ENCODE measurements at regions not wholly inside any gene's neighbourhood (a gene's known extent, or its start where the extent isn't known, plus 50 kb on each side); places are given as distances from the start of the nearest gene placed in this dataset.
"Not testable (repeated sequence)": the region's sequence is repeated elsewhere in the genome, so short reads cannot be mapped to it uniquely, and the experiment has no call there.

DNA sequence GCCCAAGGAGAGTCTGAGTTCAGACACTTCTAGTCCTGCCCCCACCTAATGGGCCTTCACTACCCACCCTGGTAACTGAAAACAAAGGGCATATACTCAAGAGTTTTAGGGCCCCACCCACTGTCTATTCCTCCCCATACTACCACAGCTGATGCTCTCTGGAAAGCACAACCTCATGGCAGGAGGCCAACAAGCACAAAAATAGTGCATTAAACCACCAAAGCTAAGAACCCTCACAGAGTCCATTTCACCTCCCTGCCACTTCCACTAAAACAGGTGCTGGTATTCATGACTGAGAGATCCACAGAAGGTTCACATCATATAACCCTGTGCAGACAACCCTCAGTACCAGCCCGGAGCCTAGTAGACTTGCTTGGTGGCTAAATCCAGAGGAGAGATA lies 132.1 kb upstream of the ADGRB3 start:
- H3K27ac ChIP-seq = no peak overlapping the region
- no peak overlapping the region for H3K4me3 ChIP-seq
- no peaks in the 10 kb centered on the region for H3K4me1 ChIP-seq (ENCODE audit: control insufficient read depth in 1 of 2, low read depth in 2 of 2)
- no peaks in the 10 kb centered on the region for H3K9me3 ChIP-seq
- no peak for TF ChIP-seq CTCF (IDR thresholded peaks at IDR 0.05)
- ATAC-seq (ENCODE audit: insufficient number of reproducible peaks, low FRiP score, low read depth) (no peak), DNase-seq (ENCODE audit: low spot score) (no peak)
- no peaks in the 10 kb centered on the region for H3K36me3 ChIP-seq
- H3K27me3 ChIP-seq (replicated peaks; ENCODE audit: insufficient read depth) = no peaks in the 10 kb centered on the region

- TF ChIP-seq CTCF (IDR thresholded peaks at IDR 0.05) = no peak
- DNase-seq (ENCODE audit: low spot score) (no peak), ATAC-seq (ENCODE audit: insufficient number of reproducible peaks, low FRiP score, low read depth) (no peak)
- Histone ChIP-seq H3K4me3 (no peak overlapping the region), H3K36me3 (no peaks in the 10 kb centered on the region), H3K9me3 (no peaks in the 10 kb centered on the region), H3K27me3 (replicated peaks; ENCODE audit: insufficient read depth) (no peaks in the 10 kb centered on the region), H3K27ac (no peak overlapping the region), H3K4me1 (ENCODE audit: control insufficient read depth in 1 of 2, low read depth in 2 of 2) (no peaks in the 10 kb centered on the region)
Measured at GRCh38 chr6:68497927-68498326, 137.2 kb upstream of the ADGRB3 start.

GRCh38 chr6:68494880-68495279 lies 140.2 kb upstream of the ADGRB3 start:
- H3K4me1 ChIP-seq (ENCODE audit: control insufficient read depth in 1 of 2, low read depth in 2 of 2); ATAC-seq (ENCODE audit: insufficient number of reproducible peaks, low FRiP score, low read depth): not testable (repeated sequence)

GRCh38 chr6:68476611-68477010 lies 158.5 kb upstream of the ADGRB3 start:
- no peak for DNase-seq (ENCODE audit: low spot score)
- Histone ChIP-seq H3K27ac (no peak overlapping the region), H3K9me3 (no peaks in the 10 kb centered on the region), H3K4me1 (ENCODE audit: control insufficient read depth in 1 of 2, low read depth in 2 of 2) (no peaks in the 10 kb centered on the region), H3K36me3 (no peaks in the 10 kb centered on the region), H3K4me3 (no peak overlapping the region), H3K27me3 (replicated peaks; ENCODE audit: insufficient read depth) (no peaks in the 10 kb centered on the region)
- ATAC-seq (ENCODE audit: insufficient number of reproducible peaks, low FRiP score, low read depth) = no peak
- TF ChIP-seq CTCF (IDR thresholded peaks at IDR 0.05) = no peak

More at GRCh38 chr6:68494880-68495279, 140.2 kb upstream of the ADGRB3 start:
- not testable (repeated sequence) for H3K4me3 ChIP-seq; H3K36me3 ChIP-seq; H3K27ac ChIP-seq; DNase-seq (ENCODE audit: low spot score); H3K27me3 ChIP-seq (replicated peaks; ENCODE audit: insufficient read depth); H3K9me3 ChIP-seq

DNA sequence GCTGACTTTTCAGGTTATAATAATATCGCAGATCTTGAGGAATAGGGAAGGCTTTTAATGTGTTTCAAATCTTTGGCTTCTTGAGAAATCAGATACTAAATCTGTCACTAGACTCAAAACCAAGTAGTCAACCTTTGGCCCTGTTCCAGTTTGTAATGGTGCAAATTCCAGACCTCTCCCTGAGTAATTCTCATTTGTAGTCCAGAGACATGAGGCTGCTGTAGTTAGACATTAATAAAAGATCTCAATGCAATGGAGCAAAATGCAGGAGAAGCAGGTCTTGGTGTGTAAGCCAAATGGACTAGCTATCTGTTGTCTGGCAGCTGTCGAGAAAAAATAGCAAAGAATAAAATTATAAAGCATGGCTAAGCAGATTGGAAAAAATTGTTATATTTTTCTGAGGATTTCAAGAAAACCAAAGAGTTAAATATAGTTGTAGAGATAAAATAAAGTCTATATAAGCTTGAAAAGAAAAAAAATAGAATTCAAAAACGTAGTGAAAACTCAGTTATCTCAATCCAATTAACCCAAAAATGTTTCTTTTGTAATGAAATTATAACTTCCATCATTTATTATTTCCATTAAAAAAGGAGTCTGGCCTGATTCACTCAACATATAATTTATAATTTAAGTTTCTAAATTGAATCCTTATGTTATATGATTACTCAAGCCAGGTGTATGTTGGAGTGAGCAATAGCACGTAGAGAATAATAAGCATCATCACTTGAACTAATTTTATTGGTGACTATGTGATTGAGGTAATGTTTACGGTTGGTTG lies 161.5 kb upstream of the ADGRB3 start:
- no peaks in the 10 kb centered on the region for H3K27me3 ChIP-seq (replicated peaks; ENCODE audit: insufficient read depth)
- no peaks in the 10 kb centered on the region for H3K4me1 ChIP-seq (ENCODE audit: control insufficient read depth in 1 of 2, low read depth in 2 of 2)
- ATAC-seq (ENCODE audit: insufficient number of reproducible peaks, low FRiP score, low read depth) = no peak
- no peaks in the 10 kb centered on the region for H3K9me3 ChIP-seq
- no peak for DNase-seq (ENCODE audit: low spot score)
- H3K36me3 ChIP-seq = no peaks in the 10 kb centered on the region
- H3K27ac ChIP-seq = no peak overlapping the region
- H3K4me3 ChIP-seq = no peak overlapping the region
- TF ChIP-seq CTCF (IDR thresholded peaks at IDR 0.05) = no peak

Data from thoracic aorta (tissue), 2 donors.